ENCODE measurements at regions not wholly inside any gene's neighbourhood (a gene's known extent, or its start where the extent isn't known, plus 50 kb on each side); places are given as distances from the start of the nearest gene placed in this dataset.
"Not testable (repeated sequence)": the region's sequence is repeated elsewhere in the genome, so short reads cannot be mapped to it uniquely, and the experiment has no call there.

GRCh38 chr7:4527988-4528636 is 154.0 kb upstream of the FOXK1 start:
- TF ChIP-seq EP300 (IDR thresholded peaks at IDR 0.05) (no peak), CTCF (IDR thresholded peaks at IDR 0.05) (no peak), POLR2A (IDR thresholded peaks at IDR 0.05) (no peak)

GRCh38 chr7:4531236-4531635 is 150.9 kb upstream of the FOXK1 start:
- no peaks in the 10 kb centered on the region for H3K27me3 ChIP-seq
- no peak overlapping the region for H3K27ac ChIP-seq
- H3K4me1 ChIP-seq: no peaks in the 10 kb centered on the region
- no peaks in the 10 kb centered on the region for H3K36me3 ChIP-seq
- TF ChIP-seq CTCF (IDR thresholded peaks at IDR 0.05): no peak
- H3K4me3 ChIP-seq: no peak overlapping the region
- H3K9me3 ChIP-seq: no peaks in the 10 kb centered on the region
- 63 to 70% methylated on average over 7 of the region's 7 CpGs for whole genome bisulfite sequencing, 2 donors
- no peak for DNase-seq (ENCODE audit: low spot score in 2 of 2)

More at GRCh38 chr7:4527988-4528636, 154.0 kb upstream of the FOXK1 start:
- no peak for DNase-seq (ENCODE audit: low spot score in 2 of 2)
- peaks cover 0 to 9% (median 0%) of the 10 kb centered on the region in 4 donors for H3K9me3 ChIP-seq
- H3K4me1 ChIP-seq: no peaks in the 10 kb centered on the region
- no peaks in the 10 kb centered on the region for H3K27me3 ChIP-seq
- H3K27ac ChIP-seq: no peak overlapping the region
- no peaks in the 10 kb centered on the region for H3K36me3 ChIP-seq
- H3K4me3 ChIP-seq: no peak overlapping the region
- WGBS, 2 donors: 60 to 63% methylated on average over 8 of the region's 8 CpGs

- not testable (repeated sequence) for H3K36me3 ChIP-seq; H3K4me1 ChIP-seq; H3K4me3 ChIP-seq; H3K27me3 ChIP-seq; DNase-seq (ENCODE audit: low spot score in 2 of 2); H3K9me3 ChIP-seq; H3K27ac ChIP-seq
- WGBS, 2 donors: 79 to 82% methylated on average over 12 of the region's 12 CpGs
These were observed 148.8 kb upstream of the FOXK1 start for GRCh38 chr7:4533339-4533738.

GRCh38 chr7:4549681-4550080 is 132.4 kb upstream of the FOXK1 start:
- no peak for DNase-seq (ENCODE audit: low spot score in 2 of 2)
- no peak overlapping the region for H3K27ac ChIP-seq
- H3K27me3 ChIP-seq: no peaks in the 10 kb centered on the region
- peaks cover 0 to 40% (median 4%) of the 10 kb centered on the region in 4 donors for H3K9me3 ChIP-seq
- WGBS, 2 donors: 26 to 50% methylated on average over 1 of the region's 1 CpG
- TF ChIP-seq POLR2A (IDR thresholded peaks at IDR 0.05) (no peak), EP300 (IDR thresholded peaks at IDR 0.05) (no peak), CTCF (IDR thresholded peaks at IDR 0.05) (no peak)
- no peaks in the 10 kb centered on the region for H3K4me1 ChIP-seq
- no peak overlapping the region for H3K4me3 ChIP-seq
- no peaks in the 10 kb centered on the region for H3K36me3 ChIP-seq

GRCh38 chr7:4550117-4550516 is 132.0 kb upstream of the FOXK1 start:
- no peaks in the 10 kb centered on the region for H3K36me3 ChIP-seq
- TF ChIP-seq CTCF (IDR thresholded peaks at IDR 0.05): no peak
- no peak for TF ChIP-seq POLR2A (IDR thresholded peaks at IDR 0.05)
- TF ChIP-seq EP300 (IDR thresholded peaks at IDR 0.05): no peak
- no peak for DNase-seq (ENCODE audit: low spot score in 2 of 2)
- 21 to 25% methylated on average over 1 of the region's 1 CpG for WGBS, 2 donors
- H3K9me3 ChIP-seq: peaks cover 0 to 44% (median 4%) of the 10 kb centered on the region in 4 donors
- H3K4me3 ChIP-seq: no peak overlapping the region
- H3K4me1 ChIP-seq: no peaks in the 10 kb centered on the region
- no peaks in the 10 kb centered on the region for H3K27me3 ChIP-seq
- no peak overlapping the region for H3K27ac ChIP-seq

GRCh38 chr7:4552985-4553384 is 129.1 kb upstream of the FOXK1 start:
- no peaks in the 10 kb centered on the region for H3K27me3 ChIP-seq
- H3K27ac ChIP-seq: no peak overlapping the region
- peaks cover 0 to 60% (median 6%) of the 10 kb centered on the region in 4 donors for H3K9me3 ChIP-seq
- no peaks in the 10 kb centered on the region for H3K4me1 ChIP-seq
- DNase-seq (ENCODE audit: low spot score in 2 of 2): no peak
- 81 to 94% methylated on average over 1 of the region's 1 CpG for WGBS, 2 donors
- H3K4me3 ChIP-seq: no peak overlapping the region
- H3K36me3 ChIP-seq: no peaks in the 10 kb centered on the region
- TF ChIP-seq CTCF (IDR thresholded peaks at IDR 0.05) (no peak), POLR2A (IDR thresholded peaks at IDR 0.05) (no peak), EP300 (IDR thresholded peaks at IDR 0.05) (no peak)

All from tibial nerve (tissue), 4 donors.